ENCODE measurements at regions not wholly inside any gene's neighbourhood (a gene's known extent, or its start where the extent isn't known, plus 50 kb on each side); places are given as distances from the start of the nearest gene placed in this dataset.
"Not testable (repeated sequence)": the region's sequence is repeated elsewhere in the genome, so short reads cannot be mapped to it uniquely, and the experiment has no call there.

DNA sequence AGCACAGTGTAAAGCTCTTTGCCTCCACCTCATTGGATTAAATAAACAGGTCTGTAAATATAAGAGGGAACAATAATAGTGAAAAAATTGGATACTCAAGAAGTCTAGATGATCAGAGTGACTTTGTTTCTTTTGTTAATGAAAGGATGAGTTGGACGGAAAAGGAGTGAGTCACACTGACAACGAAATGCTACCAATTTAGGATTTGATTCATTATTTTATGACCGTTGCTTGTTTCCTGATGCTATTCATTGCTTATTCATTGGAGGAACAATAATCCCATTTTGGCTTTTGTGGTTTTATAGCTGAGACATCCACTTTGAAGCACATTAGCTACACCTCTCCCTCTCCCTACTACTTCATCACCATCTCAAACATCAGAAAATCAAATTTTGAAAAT, 74.4 kb upstream of the DYNLT3 start:
- no peak overlapping the region for H3K27ac ChIP-seq
- peaks cover 0 to 6% of the 10 kb centered on the region in 2 donors for H3K27me3 ChIP-seq
- no peaks in the 10 kb centered on the region for H3K9me3 ChIP-seq
- TF ChIP-seq POLR2A (IDR thresholded peaks at IDR 0.05) = no peak
- TF ChIP-seq, protein P1, sequence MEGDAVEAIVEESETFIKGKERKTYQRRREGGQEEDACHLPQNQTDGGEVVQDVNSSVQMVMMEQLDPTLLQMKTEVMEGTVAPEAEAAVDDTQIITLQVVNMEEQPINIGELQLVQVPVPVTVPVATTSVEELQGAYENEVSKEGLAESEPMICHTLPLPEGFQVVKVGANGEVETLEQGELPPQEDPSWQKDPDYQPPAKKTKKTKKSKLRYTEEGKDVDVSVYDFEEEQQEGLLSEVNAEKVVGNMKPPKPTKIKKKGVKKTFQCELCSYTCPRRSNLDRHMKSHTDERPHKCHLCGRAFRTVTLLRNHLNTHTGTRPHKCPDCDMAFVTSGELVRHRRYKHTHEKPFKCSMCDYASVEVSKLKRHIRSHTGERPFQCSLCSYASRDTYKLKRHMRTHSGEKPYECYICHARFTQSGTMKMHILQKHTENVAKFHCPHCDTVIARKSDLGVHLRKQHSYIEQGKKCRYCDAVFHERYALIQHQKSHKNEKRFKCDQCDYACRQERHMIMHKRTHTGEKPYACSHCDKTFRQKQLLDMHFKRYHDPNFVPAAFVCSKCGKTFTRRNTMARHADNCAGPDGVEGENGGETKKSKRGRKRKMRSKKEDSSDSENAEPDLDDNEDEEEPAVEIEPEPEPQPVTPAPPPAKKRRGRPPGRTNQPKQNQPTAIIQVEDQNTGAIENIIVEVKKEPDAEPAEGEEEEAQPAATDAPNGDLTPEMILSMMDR (IDR thresholded peaks at IDR 0.05) = no peak
- H3K4me3 ChIP-seq = no peak overlapping the region
- intact Hi-C loops (cut with DNase I) = loop anchor here in 1 of 2 donors (10.0 kb wide), 1 partner anchor 243 kb away; no protein-coding TSS in a partner anchor
- DNase-seq (no peak), ATAC-seq (no peak)
- WGBS (ENCODE audit: insufficient coverage, low coverage, low lambda C conversion rate, missing lambda C conversion rate) = 53% methylated on average over 3 of the region's 3 CpGs
- H3K4me1 ChIP-seq = no peaks in the 10 kb centered on the region
- no peaks in the 10 kb centered on the region for H3K36me3 ChIP-seq

DNA sequence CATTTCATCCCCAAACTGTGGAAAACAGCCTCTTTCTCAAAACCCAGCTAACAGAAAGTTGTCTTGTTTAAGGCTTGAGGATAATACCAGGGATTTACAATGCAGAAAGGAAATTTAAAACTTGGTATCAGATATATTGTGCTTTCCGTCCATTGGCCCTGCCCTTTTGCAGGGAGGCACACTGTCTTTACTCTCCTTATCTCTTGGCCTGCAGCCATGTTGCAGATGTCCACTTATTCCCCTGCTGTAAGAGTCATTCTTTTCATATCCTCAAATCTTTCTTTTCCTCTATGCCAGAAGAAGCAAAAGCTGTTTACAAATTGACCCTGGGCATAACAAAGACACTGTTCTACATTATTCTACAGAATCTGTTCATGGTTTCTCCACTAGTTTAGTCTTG, 75.6 kb upstream of the DYNLT3 start:
- TF ChIP-seq, protein P1 (IDR thresholded peaks at IDR 0.05) = no peak
- no peak for TF ChIP-seq POLR2A (IDR thresholded peaks at IDR 0.05)
- WGBS (ENCODE audit: insufficient coverage, low coverage, low lambda C conversion rate, missing lambda C conversion rate) = 10% methylated on average over 1 of the region's 1 CpG
- Histone ChIP-seq H3K4me1 (no peaks in the 10 kb centered on the region), H3K4me3 (no peak overlapping the region), H3K9me3 (no peaks in the 10 kb centered on the region), H3K36me3 (no peaks in the 10 kb centered on the region), H3K27me3 (peaks cover 0 to 6% of the 10 kb centered on the region in 2 donors), H3K27ac (no peak overlapping the region)
- intact Hi-C loops (cut with DNase I) = loop anchor here in 1 of 2 donors (10.0 kb wide), 1 partner anchor 242 kb away; no protein-coding TSS in a partner anchor
- ATAC-seq (peak; percentile 57 to 69 (median 64)), DNase-seq (peak in 1 of 3 donors; percentile 40)

DNA sequence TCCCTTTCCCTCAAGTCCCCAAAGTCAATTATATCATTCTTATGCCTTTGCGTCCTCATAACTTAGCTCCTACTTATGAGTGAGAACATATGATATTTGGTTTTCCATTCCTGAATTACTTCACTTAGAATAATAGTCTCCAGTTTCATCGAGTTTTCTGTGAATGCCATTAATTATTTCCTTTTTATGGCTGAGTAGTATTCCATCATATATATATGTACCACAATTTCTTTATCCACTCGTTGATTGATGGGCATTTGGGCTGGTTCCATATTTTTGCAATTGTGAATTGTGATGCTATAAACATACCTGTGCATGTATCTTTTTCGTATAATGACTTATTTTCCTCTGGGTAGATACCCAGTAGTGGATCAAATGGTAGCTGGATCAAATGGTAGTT, 78.4 kb upstream of the DYNLT3 start:
- H3K36me3 ChIP-seq = not testable (repeated sequence)

DNA sequence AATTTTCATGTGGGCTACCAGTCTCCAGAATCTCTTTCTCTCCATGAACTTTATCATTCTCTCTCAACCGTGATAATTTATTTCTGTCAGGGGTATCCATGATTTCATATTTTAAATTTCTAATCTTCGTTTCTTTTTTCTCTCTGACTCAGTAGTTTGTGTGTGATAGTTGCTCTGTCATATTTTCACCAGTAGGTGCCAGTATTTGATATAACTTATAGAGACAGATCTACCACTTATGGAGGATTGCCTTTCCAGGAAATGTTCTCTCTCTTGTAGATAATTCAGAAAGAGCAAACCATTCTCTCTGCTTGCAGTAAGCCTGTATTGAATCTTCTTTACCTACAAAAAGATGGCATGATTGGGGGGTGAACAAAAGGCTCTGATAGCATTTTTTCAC, 79.3 kb upstream of the DYNLT3 start:
- Histone ChIP-seq H3K27me3 (peaks cover 0 to 6% of the 10 kb centered on the region in 2 donors), H3K9me3 (no peaks in the 10 kb centered on the region), H3K4me3 (no peak overlapping the region), H3K4me1 (no peaks in the 10 kb centered on the region), H3K36me3 (no peaks in the 10 kb centered on the region), H3K27ac (no peak overlapping the region)
- DNase-seq (no peak), ATAC-seq (peak; percentile 70 to 84 (median 76))
- TF ChIP-seq, protein P1 (IDR thresholded peaks at IDR 0.05) = peak; percentile 65 to 72 (median 66)
- no peak for TF ChIP-seq POLR2A (IDR thresholded peaks at IDR 0.05)
- WGBS (ENCODE audit: insufficient coverage, low coverage, low lambda C conversion rate, missing lambda C conversion rate) = 7% methylated on average over 2 of the region's 2 CpGs
- intact Hi-C loops (cut with DNase I) = loop anchor here in 1 of 2 donors (10.0 kb wide), 1 partner anchor 238 kb away; no protein-coding TSS in a partner anchor

More for the DNA sequence above, 78.4 kb upstream of the DYNLT3 start:
- not testable (repeated sequence) for H3K27ac ChIP-seq, H3K4me1 ChIP-seq, H3K27me3 ChIP-seq, H3K9me3 ChIP-seq, ATAC-seq, DNase-seq, H3K4me3 ChIP-seq
- intact Hi-C loops (cut with DNase I) = loop anchor here in 1 of 2 donors (10.0 kb wide), 1 partner anchor 239 kb away; no protein-coding TSS in a partner anchor
- WGBS (ENCODE audit: insufficient coverage, low coverage, low lambda C conversion rate, missing lambda C conversion rate) = 53% methylated on average over 4 of the region's 4 CpGs

DNA sequence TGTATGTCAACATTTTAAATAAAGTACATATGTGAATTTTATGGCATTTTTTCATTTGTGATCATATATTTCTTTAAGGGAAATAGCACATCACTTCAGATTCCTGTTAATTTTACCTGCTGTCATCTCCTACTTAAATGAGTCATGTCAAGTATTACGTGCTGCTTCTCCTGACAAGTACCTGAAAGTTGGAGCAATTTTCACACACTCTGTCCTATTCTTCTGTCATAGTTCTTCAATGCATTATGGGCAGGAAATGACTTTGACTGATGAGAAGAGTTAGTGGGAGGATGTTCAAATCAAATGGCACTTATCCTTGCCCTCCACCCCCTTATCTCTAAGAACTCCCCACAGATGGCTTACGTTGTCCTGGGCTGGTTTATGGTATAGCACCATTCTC, 64.2 kb upstream of the SYTL5 start:
- no peak for TF ChIP-seq POLR2A (IDR thresholded peaks at IDR 0.05)
- TF ChIP-seq, protein P1 (IDR thresholded peaks at IDR 0.05) = no peak
- no peak overlapping the region for H3K4me3 ChIP-seq
- DNase-seq = no peak
- H3K9me3 ChIP-seq = no peaks in the 10 kb centered on the region
- H3K4me1 ChIP-seq = no peaks in the 10 kb centered on the region
- no peaks in the 10 kb centered on the region for H3K27me3 ChIP-seq
- no peak for ATAC-seq
- 66% methylated on average over 2 of the region's 2 CpGs for WGBS (ENCODE audit: insufficient coverage, low coverage, low lambda C conversion rate, missing lambda C conversion rate)
- no peak overlapping the region for H3K27ac ChIP-seq
- intact Hi-C loops (cut with DNase I) = no loop called here
- no peaks in the 10 kb centered on the region for H3K36me3 ChIP-seq
